AG10803 (cell line): ENCODE measurements at regions not wholly inside any gene's neighbourhood (a gene's known extent, or its start where the extent isn't known, plus 50 kb on each side); places are given as distances from the start of the nearest gene placed in this dataset.

ENCODE experiments used
- DNase-seq: peaks from one replicate; pipeline ENCODE4 v3.0.0; 2010; ENCODE audit warnings: low read depth
- H3K4me3 ChIP-seq: 2 replicates; pipeline ENCODE4 v1.5.1; 2011; ENCODE audit warnings: mild to moderate bottlenecking, low read length, control low read depth
- TF ChIP-seq, protein P1 (sequence below): conservative IDR thresholded peaks from 2 replicates; pipeline ENCODE4 v1.5.1; 2011; ENCODE audit warnings: mild to moderate bottlenecking, low read length, control low read depth, inconsistent platforms

GRCh38 chr12:68495336-68496070, 115.2 kb upstream of the RAP1B start:
- DNase-seq = peak; percentile 68
- TF ChIP-seq, protein P1, sequence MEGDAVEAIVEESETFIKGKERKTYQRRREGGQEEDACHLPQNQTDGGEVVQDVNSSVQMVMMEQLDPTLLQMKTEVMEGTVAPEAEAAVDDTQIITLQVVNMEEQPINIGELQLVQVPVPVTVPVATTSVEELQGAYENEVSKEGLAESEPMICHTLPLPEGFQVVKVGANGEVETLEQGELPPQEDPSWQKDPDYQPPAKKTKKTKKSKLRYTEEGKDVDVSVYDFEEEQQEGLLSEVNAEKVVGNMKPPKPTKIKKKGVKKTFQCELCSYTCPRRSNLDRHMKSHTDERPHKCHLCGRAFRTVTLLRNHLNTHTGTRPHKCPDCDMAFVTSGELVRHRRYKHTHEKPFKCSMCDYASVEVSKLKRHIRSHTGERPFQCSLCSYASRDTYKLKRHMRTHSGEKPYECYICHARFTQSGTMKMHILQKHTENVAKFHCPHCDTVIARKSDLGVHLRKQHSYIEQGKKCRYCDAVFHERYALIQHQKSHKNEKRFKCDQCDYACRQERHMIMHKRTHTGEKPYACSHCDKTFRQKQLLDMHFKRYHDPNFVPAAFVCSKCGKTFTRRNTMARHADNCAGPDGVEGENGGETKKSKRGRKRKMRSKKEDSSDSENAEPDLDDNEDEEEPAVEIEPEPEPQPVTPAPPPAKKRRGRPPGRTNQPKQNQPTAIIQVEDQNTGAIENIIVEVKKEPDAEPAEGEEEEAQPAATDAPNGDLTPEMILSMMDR = no peak
- H3K4me3 ChIP-seq = no peak overlapping the region

DNA sequence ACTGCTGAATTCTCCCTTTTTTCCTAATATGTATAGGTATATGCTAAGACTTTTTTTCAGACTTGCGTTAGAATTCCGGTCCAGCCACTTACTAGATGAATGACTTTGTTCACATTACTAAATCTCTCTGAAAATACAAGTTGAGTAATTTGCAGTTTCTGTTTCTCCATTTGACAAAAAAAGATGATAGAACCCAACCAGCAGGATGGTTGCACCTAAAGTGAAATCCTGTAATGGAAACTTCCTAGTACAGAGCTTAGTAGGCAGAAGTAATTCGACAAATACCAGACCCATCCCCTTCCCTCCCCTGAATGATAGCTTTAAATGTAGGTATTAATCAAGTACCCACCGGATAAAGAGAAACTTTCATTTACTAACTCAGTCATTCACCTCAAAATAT, 113.6 kb upstream of the RAP1B start:
- H3K4me3 ChIP-seq = no peak overlapping the region
- TF ChIP-seq, protein P1 = no peak
- no peak for DNase-seq

- peak; percentile 100 for DNase-seq
- H3K4me3 ChIP-seq = no peak overlapping the region
- TF ChIP-seq, protein P1 = no peak
Observed at GRCh38 chr12:68497702-68498101, 113.0 kb upstream of the RAP1B start.

GRCh38 chr12:68498736-68499135, 112.0 kb upstream of the RAP1B start:
- DNase-seq = no peak
- TF ChIP-seq, protein P1 = no peak
- H3K4me3 ChIP-seq = no peak overlapping the region

DNA sequence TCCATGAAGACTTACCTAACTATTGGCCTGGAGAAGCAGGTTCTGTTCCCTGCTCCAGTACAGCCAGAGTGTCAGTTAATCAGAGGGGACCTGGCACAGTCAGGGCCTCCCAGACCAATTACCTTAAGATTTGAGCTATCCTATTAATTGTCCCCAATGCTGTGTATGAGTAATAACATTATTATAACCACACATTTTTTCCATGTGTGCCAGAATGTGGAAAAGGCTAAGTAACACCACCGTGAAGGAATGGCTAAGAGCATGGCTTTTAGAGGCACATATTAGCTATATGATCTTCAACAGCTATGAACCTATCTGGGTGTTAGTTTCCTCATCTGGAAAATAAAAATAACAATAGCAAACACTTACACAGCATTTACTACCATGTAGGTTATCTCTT, 111.1 kb upstream of the RAP1B start:
- peak; percentile 35 for DNase-seq
- H3K4me3 ChIP-seq = no peak overlapping the region
- TF ChIP-seq, protein P1 = no peak

DNA sequence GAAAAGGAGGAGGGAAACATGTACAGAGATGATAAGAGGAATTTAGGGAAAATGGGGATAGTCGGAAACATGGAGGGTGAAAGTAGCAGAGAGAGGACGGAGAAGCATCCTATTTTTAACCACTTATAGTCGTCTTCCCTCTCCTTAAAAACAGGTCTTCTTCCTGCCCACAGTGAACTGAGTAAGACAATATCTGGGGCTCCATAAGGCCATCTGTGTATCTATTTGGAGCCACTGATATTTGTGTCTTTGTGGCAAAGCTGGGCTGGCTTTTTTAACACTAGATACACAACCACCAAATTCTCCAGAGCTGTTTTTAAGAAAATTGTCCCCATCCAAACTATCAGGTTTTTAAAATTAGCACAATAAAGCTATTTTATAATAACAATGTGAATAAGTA, 109.5 kb upstream of the RAP1B start:
- H3K4me3 ChIP-seq = no peak overlapping the region
- TF ChIP-seq, protein P1 = no peak
- no peak for DNase-seq

DNA sequence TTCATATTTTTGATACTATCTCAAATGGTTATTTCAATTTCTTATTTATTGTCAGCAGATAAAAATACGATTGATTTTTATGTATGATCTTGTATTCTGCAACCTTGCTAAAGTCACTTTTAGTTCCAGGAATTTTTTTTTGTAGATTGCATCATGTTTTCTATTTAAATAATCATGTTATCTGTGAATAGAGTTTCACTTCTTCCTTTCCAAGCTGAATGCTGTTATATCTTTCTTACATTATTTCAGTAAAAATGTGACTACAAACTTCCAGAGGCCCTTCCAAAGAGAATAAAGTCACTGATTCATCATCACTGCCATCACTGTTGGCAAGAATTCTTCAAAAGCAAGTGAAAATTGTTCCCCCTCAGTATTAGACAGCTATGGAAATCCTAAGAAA, 104.7 kb upstream of the RAP1B start:
- TF ChIP-seq, protein P1 = no peak
- no peak overlapping the region for H3K4me3 ChIP-seq
- no peak for DNase-seq
